ENCODE measurements at regions not wholly inside any gene's neighbourhood (a gene's known extent, or its start where the extent isn't known, plus 50 kb on each side); places are given as distances from the start of the nearest gene placed in this dataset.
"Not testable (repeated sequence)": the region's sequence is repeated elsewhere in the genome, so short reads cannot be mapped to it uniquely, and the experiment has no call there.

- no peak for DNase-seq
Observed at GRCh38 chr7:142499635-142500034, 241.8 kb upstream of the PRSS58 start.

- no peak for DNase-seq
Observed at GRCh38 chr7:142498364-142498763, 240.5 kb upstream of the PRSS58 start.

- no peak for DNase-seq
Observed at GRCh38 chr7:142496545-142496991, 238.7 kb upstream of the PRSS58 start.

- DNase-seq: not testable (repeated sequence)
Observed at GRCh38 chr7:142495879-142496278, 238.0 kb upstream of the PRSS58 start.

GRCh38 chr7:142495301-142495700, 237.4 kb upstream of the PRSS58 start:
- not testable (repeated sequence) for DNase-seq

- DNase-seq: no peak
Observed at GRCh38 chr7:142494021-142494420, 236.2 kb upstream of the PRSS58 start.

GRCh38 chr7:142488842-142489241, 231.0 kb upstream of the PRSS58 start:
- no peak for DNase-seq

GRCh38 chr7:142488036-142488633, 230.3 kb upstream of the PRSS58 start:
- DNase-seq: no peak

GRCh38 chr7:142487565-142487964, 229.7 kb upstream of the PRSS58 start:
- DNase-seq: not testable (repeated sequence)

- no peak for DNase-seq
Observed at GRCh38 chr7:142487124-142487523, 229.3 kb upstream of the PRSS58 start.

GRCh38 chr7:142485617-142486226, 227.9 kb upstream of the PRSS58 start:
- no peak for DNase-seq

GRCh38 chr7:142483659-142484317, 225.9 kb upstream of the PRSS58 start:
- no peak for DNase-seq

- no peak for DNase-seq
Observed at GRCh38 chr7:142482891-142483658, 225.2 kb upstream of the PRSS58 start.

- no peak for DNase-seq
Observed at GRCh38 chr7:142481548-142481947, 223.7 kb upstream of the PRSS58 start.

GRCh38 chr7:142478479-142479220, 220.8 kb upstream of the PRSS58 start:
- DNase-seq: no peak

- not testable (repeated sequence) for DNase-seq
Observed at GRCh38 chr7:142477801-142478200, 219.9 kb upstream of the PRSS58 start.

GRCh38 chr7:142477079-142477651, 219.3 kb upstream of the PRSS58 start:
- no peak for DNase-seq

GRCh38 chr7:142476077-142476476, 218.2 kb upstream of the PRSS58 start:
- DNase-seq: no peak

GRCh38 chr7:142471820-142472219, 214.0 kb upstream of the PRSS58 start:
- DNase-seq: no peak

- no peak for DNase-seq
Observed at GRCh38 chr7:142470544-142470830, 212.6 kb upstream of the PRSS58 start.

- no peak for DNase-seq
Observed at GRCh38 chr7:142469696-142470543, 212.1 kb upstream of the PRSS58 start.

Measured in occipital lobe (tissue), 1 donor.